IMR-90 (cell line): ENCODE measurements at regions not wholly inside any gene's neighbourhood (a gene's known extent, or its start where the extent isn't known, plus 50 kb on each side); places are given as distances from the start of the nearest gene placed in this dataset. TPM values are rescaled to one million over a fixed set of nuclear protein-coding genes. Genes with fewer than 3 reads are reported as not detected.

Source experiments
- CHD1 ChIP-seq: IDR thresholded peaks from 2 replicates; pipeline ENCODE4 v1.6.1; 2012; ENCODE audit warnings: low read depth, low read length, improper control_type of control experiment
- microRNA-seq, 2 experiments: library from miRNA; stranded (forward) in 1 of 2; unstranded in 1 of 2; fragments of 10-50 nt in 1 of 2; fragments of <30 nt in 1 of 2; gene quantifications in 1 of 2; microRNA quantifications in 1 of 2; one replicate each; pipeline versions ENCODE3 to v1.1.0; 2013 to 2020; ENCODE audit not compliant: insufficient read depth in 1 of 2, insufficient read length in 1 of 2, unreplicated experiment in 1 of 2
- small RNA-seq, 5 experiments: library from RNA; depleted of rRNA; stranded (forward); fragments of <200 nt; gene quantifications; one replicate each; pipeline ENCODE3, GENCODE V24; 2012

GRCh38 chr2:8631465-8632005 lies 50.3 kb upstream of the ID2 start (continued):
- no peak for TF ChIP-seq CHD1

Small RNAs in the stretch of these regions (microRNA-seq; reads per million reads assigned to microRNA genes)
- gene AC092580.3 (ENCODE audit: insufficient read depth, insufficient read length): not detected
- not detected for gene RNU6ATAC37P (ENCODE audit: insufficient read depth, insufficient read length)
- gene SNRPEP5 (ENCODE audit: insufficient read depth, insufficient read length): not detected

Small RNAs in the stretch of these regions (small RNA-seq; reads per million reads assigned to genes)
- gene AC092580.3 (0 reads per million in 5 experiments), gene RNU6ATAC37P (0 reads per million in 5 experiments), gene SNRPEP5 (0 reads per million in 5 experiments)
